ENCODE measurements at regions not wholly inside any gene's neighbourhood (a gene's known extent, or its start where the extent isn't known, plus 50 kb on each side); places are given as distances from the start of the nearest gene placed in this dataset.

GRCh38 chr12:92504594-92504981 lies 198.2 kb upstream of the PLEKHG7 start:
- TF ChIP-seq ZNF175 (tag by site-specific recombination; IDR thresholded peaks at IDR 0.05), result no peak
- no peak for TF ChIP-seq RBAK (tag by site-specific recombination; IDR thresholded peaks at IDR 0.05)
- no peak for TF ChIP-seq SCRT2 (tag by site-specific recombination; IDR thresholded peaks at IDR 0.05)
- no peak for TF ChIP-seq CTCF (tag by site-specific recombination; IDR thresholded peaks at IDR 0.05)
- no peak for TF ChIP-seq ZNF629 (tag by site-specific recombination; IDR thresholded peaks at IDR 0.05)
- TF ChIP-seq ZNF10 (tag by site-specific recombination; IDR thresholded peaks at IDR 0.05), result no peak
- TF ChIP-seq PATZ1 (tag by site-specific recombination; IDR thresholded peaks at IDR 0.05), result no peak
- no peak for TF ChIP-seq PBX3 (CRISPR knock-in tag; IDR thresholded peaks at IDR 0.05)
- no peak for TF ChIP-seq TCF7L2 (IDR thresholded peaks at IDR 0.05; ENCODE audit: borderline replicate concordance, low read depth, low read length)
- TF ChIP-seq HIC1 (tag by site-specific recombination; IDR thresholded peaks at IDR 0.05), result no peak
- no peak for TF ChIP-seq MZF1 (tag by site-specific recombination; IDR thresholded peaks at IDR 0.05; ENCODE audit: borderline replicate concordance)
- TF ChIP-seq ZNF416 (tag by site-specific recombination; IDR thresholded peaks at IDR 0.05), result no peak
